GM12872 (cell line): ENCODE measurements at regions not wholly inside any gene's neighbourhood (a gene's known extent, or its start where the extent isn't known, plus 50 kb on each side); places are given as distances from the start of the nearest gene placed in this dataset.

Source experiments
- TF ChIP-seq, protein P1 (sequence below): IDR thresholded peaks from 3 replicates; pipeline ENCODE4 v1.5.1; 2011; ENCODE audit warnings: low read depth, mild to moderate bottlenecking, low read length, moderate library complexity; ENCODE audit not compliant: insufficient read depth

DNA sequence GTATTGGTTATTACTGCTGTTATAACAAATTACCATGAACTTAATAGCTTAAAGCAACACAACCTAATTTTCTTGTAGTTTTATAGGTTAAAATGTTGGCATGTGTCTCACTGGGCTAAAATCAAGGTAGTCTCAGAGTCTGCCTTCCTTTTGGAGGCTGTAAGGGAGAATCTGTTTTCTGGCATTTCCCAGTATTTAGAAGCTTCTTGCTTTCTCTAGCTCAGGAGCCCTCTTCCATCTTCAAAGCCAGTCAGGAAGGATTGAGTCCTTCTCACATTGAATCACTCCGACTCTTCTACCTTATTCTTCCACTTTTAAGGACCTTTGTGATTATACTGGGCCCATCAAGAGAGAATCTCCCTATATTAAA lies 156.2 kb downstream of the MBL2 start:
- TF ChIP-seq, protein P1, sequence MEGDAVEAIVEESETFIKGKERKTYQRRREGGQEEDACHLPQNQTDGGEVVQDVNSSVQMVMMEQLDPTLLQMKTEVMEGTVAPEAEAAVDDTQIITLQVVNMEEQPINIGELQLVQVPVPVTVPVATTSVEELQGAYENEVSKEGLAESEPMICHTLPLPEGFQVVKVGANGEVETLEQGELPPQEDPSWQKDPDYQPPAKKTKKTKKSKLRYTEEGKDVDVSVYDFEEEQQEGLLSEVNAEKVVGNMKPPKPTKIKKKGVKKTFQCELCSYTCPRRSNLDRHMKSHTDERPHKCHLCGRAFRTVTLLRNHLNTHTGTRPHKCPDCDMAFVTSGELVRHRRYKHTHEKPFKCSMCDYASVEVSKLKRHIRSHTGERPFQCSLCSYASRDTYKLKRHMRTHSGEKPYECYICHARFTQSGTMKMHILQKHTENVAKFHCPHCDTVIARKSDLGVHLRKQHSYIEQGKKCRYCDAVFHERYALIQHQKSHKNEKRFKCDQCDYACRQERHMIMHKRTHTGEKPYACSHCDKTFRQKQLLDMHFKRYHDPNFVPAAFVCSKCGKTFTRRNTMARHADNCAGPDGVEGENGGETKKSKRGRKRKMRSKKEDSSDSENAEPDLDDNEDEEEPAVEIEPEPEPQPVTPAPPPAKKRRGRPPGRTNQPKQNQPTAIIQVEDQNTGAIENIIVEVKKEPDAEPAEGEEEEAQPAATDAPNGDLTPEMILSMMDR = no peak

DNA sequence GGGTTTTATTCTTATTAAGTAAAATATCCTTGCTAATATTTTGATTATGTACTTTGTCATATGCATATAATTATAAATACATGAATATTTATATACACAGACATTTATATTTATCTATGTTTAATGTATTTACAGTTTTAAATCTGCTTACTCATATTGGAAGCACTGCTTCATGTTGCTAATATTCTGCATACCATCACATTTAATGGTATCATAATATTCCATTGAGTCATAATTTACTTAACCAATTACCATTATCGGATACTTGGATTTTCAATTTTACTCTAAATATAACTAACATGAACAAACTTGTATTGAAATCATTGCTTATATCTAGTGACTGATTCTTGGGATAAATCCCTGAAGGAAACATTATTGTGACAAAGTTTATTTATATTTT lies 155.2 kb downstream of the MBL2 start:
- TF ChIP-seq, protein P1 = no peak

DNA sequence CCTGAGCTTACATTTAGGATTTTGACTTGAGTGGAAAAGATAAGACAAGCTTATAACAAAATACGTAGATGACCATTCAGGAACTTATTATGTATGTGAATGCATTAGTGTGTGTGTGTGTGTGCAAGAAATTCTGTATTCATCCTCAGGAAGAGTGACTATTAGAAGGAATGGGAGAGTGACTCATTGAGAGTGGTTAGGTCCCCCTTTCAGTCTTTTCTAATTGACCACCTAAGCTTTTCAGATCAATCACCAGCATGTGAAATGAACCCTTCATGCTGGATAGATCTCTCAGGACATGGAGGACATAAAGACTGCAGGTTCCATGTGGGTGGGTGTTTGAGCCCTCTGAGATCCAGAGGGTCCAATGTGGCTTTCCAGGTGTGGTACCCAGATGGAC lies 153.5 kb downstream of the MBL2 start:
- TF ChIP-seq, protein P1 = no peak

DNA sequence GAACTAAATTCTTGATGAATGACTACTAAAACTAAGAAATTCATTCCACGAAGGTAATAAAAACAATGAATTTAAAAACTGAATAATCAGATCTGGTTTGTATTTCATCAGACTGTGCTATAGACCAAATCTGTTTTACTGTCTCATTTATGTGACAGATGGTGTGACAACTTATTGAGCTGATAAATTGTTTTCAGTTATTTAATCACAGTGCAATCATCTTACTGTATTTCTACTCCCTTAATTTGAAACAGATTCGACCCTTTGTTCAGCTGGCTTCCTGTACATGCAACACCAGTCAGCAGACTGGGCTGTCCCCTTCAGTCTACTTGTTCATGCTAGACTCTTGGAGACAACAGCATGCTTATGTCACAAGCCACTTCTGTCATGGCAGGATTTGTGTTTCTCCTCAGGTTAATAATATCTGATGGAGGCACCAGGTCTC lies 150.9 kb downstream of the MBL2 start:
- TF ChIP-seq, protein P1 = no peak

DNA sequence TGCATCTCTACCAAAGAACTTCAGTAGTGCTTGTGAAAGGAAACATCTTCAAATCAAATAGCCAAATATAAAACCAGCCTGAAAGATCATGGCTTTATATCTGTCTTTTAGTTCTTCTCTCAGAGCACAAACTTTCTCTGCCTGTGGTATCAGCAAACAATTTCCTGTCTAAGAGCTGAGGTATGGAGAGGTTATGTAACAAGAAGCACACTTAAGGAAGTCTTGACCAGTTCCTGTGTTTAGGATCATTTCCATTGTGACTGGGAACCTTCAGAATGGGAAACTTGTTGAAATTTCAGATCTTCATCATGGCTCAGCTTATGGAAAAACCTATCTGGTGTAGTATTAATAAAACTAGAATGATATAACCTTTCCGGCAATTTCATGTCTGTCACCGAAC lies 148.8 kb downstream of the MBL2 start:
- TF ChIP-seq, protein P1 = no peak

DNA sequence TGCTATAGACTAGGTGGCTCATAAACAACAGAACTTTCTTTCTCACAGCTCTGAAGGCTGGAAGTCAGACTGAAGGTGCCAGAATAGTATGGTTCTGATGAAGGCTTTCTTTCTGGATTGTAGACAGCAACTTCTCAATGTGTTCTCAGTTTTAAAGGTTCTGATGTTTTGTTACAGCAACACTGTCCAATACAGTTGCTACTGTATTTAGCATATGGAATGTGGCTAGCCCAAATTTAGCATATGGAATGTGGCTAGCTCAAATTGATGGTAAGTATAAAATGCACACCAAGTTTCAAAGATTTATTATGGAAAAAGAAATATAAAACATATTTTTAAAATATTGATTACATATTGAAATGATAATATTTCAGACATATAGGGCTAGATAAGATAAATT lies 145.3 kb downstream of the MBL2 start:
- TF ChIP-seq, protein P1 = no peak

DNA sequence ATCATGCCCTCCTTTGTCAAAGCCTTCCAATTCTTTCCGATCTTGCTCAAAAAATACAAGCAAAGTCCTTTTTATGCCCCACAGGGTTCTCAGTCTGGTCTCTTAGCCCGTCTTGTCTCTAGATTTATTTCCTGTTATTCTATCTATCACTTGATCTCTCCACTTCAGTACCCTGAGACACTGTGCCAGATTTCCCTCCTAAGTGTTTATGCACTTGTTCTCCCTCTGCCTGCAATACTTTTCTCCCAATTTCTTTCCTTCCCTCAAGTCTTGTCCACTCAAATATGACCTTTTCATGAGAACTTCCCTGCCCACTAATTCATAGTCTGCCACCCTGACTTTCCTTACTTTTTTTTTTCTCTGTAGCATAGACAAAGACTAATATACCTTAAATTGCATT lies 141.4 kb downstream of the MBL2 start:
- TF ChIP-seq, protein P1 = no peak

DNA sequence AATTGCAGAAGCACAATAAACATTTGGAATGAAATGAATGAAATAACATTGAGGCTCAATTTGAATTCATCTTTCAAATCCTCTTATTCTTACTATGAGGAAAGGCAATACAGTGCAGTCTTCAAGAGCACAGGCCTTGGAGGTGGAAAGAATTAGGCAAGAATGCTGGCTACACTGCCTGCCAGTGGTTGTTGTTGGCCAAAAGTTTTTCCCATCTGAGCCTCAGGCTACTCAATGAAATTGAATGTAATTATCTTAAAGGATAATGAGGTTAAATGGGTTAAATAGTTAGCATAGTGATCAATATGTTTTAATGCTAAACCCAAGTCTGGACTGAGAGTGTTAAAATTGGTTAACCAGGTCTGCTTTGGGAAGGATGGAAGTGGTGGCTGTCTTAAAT lies 140.9 kb downstream of the MBL2 start:
- TF ChIP-seq, protein P1 = no peak
